Calu3 (cell line): ENCODE measurements at regions not wholly inside any gene's neighbourhood (a gene's known extent, or its start where the extent isn't known, plus 50 kb on each side); places are given as distances from the start of the nearest gene placed in this dataset.

Experiments used
- BruUV-seq: library from RNA; stranded (reverse); fragments of 400-500 nt; replicated peaks from 2 replicates; lab custom pipeline; 2021; lab: Mats Ljungman, UMichigan
- CTCF ChIA-PET: fragments of 300-600 bp; sonication (Branson Sonifier 250); formaldehyde crosslinking; loops from one replicate; lab custom pipeline; 2022; ENCODE audit warnings: antibody characterized with exemption; lab: Charles Lee
- DNase-seq: peaks from one replicate; pipeline ENCODE4 v3.0.0; 2022
- H3K27ac Mint-ChIP-seq: one replicate; pipeline ENCODE4 v1.8.0; 2022; ENCODE audit warnings: mixed read lengths; ENCODE audit not compliant: unreplicated experiment
- H3K27me3 Mint-ChIP-seq: one replicate; pipeline ENCODE4 v1.8.0; 2022; ENCODE audit warnings: mixed read lengths; ENCODE audit not compliant: unreplicated experiment
- H3K36me3 Mint-ChIP-seq: one replicate; pipeline ENCODE4 v1.8.0; 2022; ENCODE audit warnings: mild to moderate bottlenecking, moderate library complexity, mixed read lengths; ENCODE audit not compliant: insufficient read depth, unreplicated experiment
- H3K4me1 Mint-ChIP-seq: one replicate; pipeline ENCODE4 v1.8.0; 2022; ENCODE audit warnings: mild to moderate bottlenecking, low read depth, mixed read lengths; ENCODE audit not compliant: unreplicated experiment
- H3K4me3 Mint-ChIP-seq: one replicate; pipeline ENCODE4 v1.8.0; 2022; ENCODE audit warnings: mild to moderate bottlenecking, low read depth, moderate library complexity, mixed read lengths; ENCODE audit not compliant: unreplicated experiment
- H3K9me3 Mint-ChIP-seq: one replicate; pipeline ENCODE4 v1.8.0; 2022; ENCODE audit warnings: low read depth, mixed read lengths; ENCODE audit not compliant: unreplicated experiment
- CTCF ChIP-seq: fragments of 200-600 bp; IDR thresholded peaks from one replicate; pipeline ENCODE4 v1.8.0; 2022; ENCODE audit warnings: antibody characterized with exemption; ENCODE audit not compliant: unreplicated experiment
- intact Hi-C: fragments of 100-400 bp; cut with micrococcal nuclease; formaldehyde crosslinking; loops from one replicate; pipeline ENCODE4 v1.10.0; 2022; ENCODE audit not compliant: unreplicated experiment

- no peak overlapping the region for H3K27ac Mint-ChIP-seq
- no peak overlapping the region for H3K4me3 Mint-ChIP-seq
- H3K36me3 Mint-ChIP-seq = no peaks in the 10 kb centered on the region
- no peak for DNase-seq
- no peaks in the 10 kb centered on the region for H3K4me1 Mint-ChIP-seq
- intact Hi-C loops = no loop called here
- TF ChIP-seq CTCF = no peak
- no TSS peak for BruUV-seq
- CTCF ChIA-PET = no interaction called here
- H3K9me3 Mint-ChIP-seq = peaks cover 13% of the 10 kb centered on the region
- no peaks in the 10 kb centered on the region for H3K27me3 Mint-ChIP-seq
These were observed 616.7 kb upstream of the PIK3C3 start for GRCh38 chr18:41338341-41338740.

- no peak overlapping the region for H3K4me3 Mint-ChIP-seq
- DNase-seq = no peak
- no TSS peak for BruUV-seq
- H3K27me3 Mint-ChIP-seq = no peaks in the 10 kb centered on the region
- intact Hi-C loops = no loop called here
- no peak overlapping the region for H3K27ac Mint-ChIP-seq
- H3K4me1 Mint-ChIP-seq = no peaks in the 10 kb centered on the region
- CTCF ChIA-PET = interaction anchor here (0.6 kb wide), 1 partner anchor 1513 kb away, joined by 3 read pairs; no protein-coding TSS in a partner anchor
- peaks cover 8% of the 10 kb centered on the region for H3K9me3 Mint-ChIP-seq
- TF ChIP-seq CTCF = no peak
- no peaks in the 10 kb centered on the region for H3K36me3 Mint-ChIP-seq
These were observed 623.4 kb upstream of the PIK3C3 start for GRCh38 chr18:41331661-41332060.

- no peaks in the 10 kb centered on the region for H3K27me3 Mint-ChIP-seq
- no peaks in the 10 kb centered on the region for H3K36me3 Mint-ChIP-seq
- H3K4me1 Mint-ChIP-seq = peaks cover 17% of the 10 kb centered on the region
- H3K4me3 Mint-ChIP-seq = no peak overlapping the region
- intact Hi-C loops = no loop called here
- no peak for DNase-seq
- CTCF ChIA-PET = no interaction called here
- TF ChIP-seq CTCF = no peak
- H3K27ac Mint-ChIP-seq = no peak overlapping the region
- no TSS peak for BruUV-seq
- peaks cover 14% of the 10 kb centered on the region for H3K9me3 Mint-ChIP-seq
These were observed 628.7 kb upstream of the PIK3C3 start for GRCh38 chr18:41326311-41326710.

- TF ChIP-seq CTCF = no peak
- H3K36me3 Mint-ChIP-seq = no peaks in the 10 kb centered on the region
- BruUV-seq = no TSS peak
- H3K9me3 Mint-ChIP-seq = peaks cover 16% of the 10 kb centered on the region
- DNase-seq = no peak
- H3K4me1 Mint-ChIP-seq = peaks cover 24% of the 10 kb centered on the region
- no peak overlapping the region for H3K4me3 Mint-ChIP-seq
- CTCF ChIA-PET = no interaction called here
- H3K27me3 Mint-ChIP-seq = no peaks in the 10 kb centered on the region
- intact Hi-C loops = no loop called here
- H3K27ac Mint-ChIP-seq = no peak overlapping the region
These were observed 630.1 kb upstream of the PIK3C3 start for GRCh38 chr18:41324934-41325333.
